H1 (cell line): ENCODE measurements at regions not wholly inside any gene's neighbourhood (a gene's known extent, or its start where the extent isn't known, plus 50 kb on each side); places are given as distances from the start of the nearest gene placed in this dataset.

Source experiments
- CTCF ChIA-PET: fragments of 300-600 bp; sonication (Branson Sonifier 250); formaldehyde crosslinking; loops from one replicate; lab custom pipeline; 2021; ENCODE audit not compliant: partially characterized antibody; lab: Charles Lee
- POLR2A ChIA-PET: fragments of 300-600 bp; sonication (Branson Sonifier 250); formaldehyde crosslinking; loops from one replicate; lab custom pipeline; 2021; ENCODE audit warnings: inconsistent platforms; ENCODE audit not compliant: partially characterized antibody; lab: Charles Lee
- DNase-seq, 2 experiments: peaks; one replicate each; pipeline versions ENCODE4 v3.0.0 to v3.0.0-alpha.2; 2010 to 2022; ENCODE audit warnings: low spot score in 2 of 2, low read depth in 1 of 2, mixed read lengths in 1 of 2
- FAIRE-seq: peaks from 2 replicates; lab custom pipeline; 2011; peaks lifted over from hg19 to GRCh38; lab: Jason Lieb, UNC
- H2AFZ ChIP-seq: 2 replicates; pipeline ENCODE4 v1.8.1; 2012; ENCODE audit warnings: low read length, inconsistent platforms
- H2AK5ac ChIP-seq: 2 replicates; pipeline ENCODE4 v1.6.1; 2013; ENCODE audit warnings: low read depth, low read length
- H2BK120ac ChIP-seq: replicated peaks from 2 replicates; pipeline ENCODE3; 2013; ENCODE audit warnings: low read depth, low read length, inconsistent platforms
- H2BK12ac ChIP-seq: 2 replicates; pipeline ENCODE4 v1.6.1; 2013; ENCODE audit warnings: low read depth, low read length
- H2BK15ac ChIP-seq: 2 replicates; pipeline ENCODE4 v1.6.1; 2013; ENCODE audit warnings: low read length
- H2BK20ac ChIP-seq: 2 replicates; pipeline ENCODE4 v1.6.1; 2013; ENCODE audit warnings: low read length
- H2BK5ac ChIP-seq: 2 replicates; pipeline ENCODE4 v1.6.1; 2013; ENCODE audit warnings: low read depth, low read length
- H3K14ac ChIP-seq: 2 replicates; pipeline ENCODE4 v1.6.1; 2013; ENCODE audit warnings: inconsistent platforms; ENCODE audit not compliant: insufficient read length
- H3K18ac ChIP-seq: 2 replicates; pipeline ENCODE4 v1.6.1; 2013; ENCODE audit warnings: low read length; ENCODE audit errors: extremely low read depth
- H3K23ac ChIP-seq: 2 replicates; pipeline ENCODE4 v1.6.1; 2013; ENCODE audit warnings: inconsistent platforms; ENCODE audit not compliant: insufficient read length
- H3K23me2 ChIP-seq: 2 replicates; pipeline ENCODE4 v1.6.1; 2013; ENCODE audit warnings: low read depth, low read length
- H3K27ac ChIP-seq: 2 replicates; pipeline ENCODE4 v1.6.1; 2011; ENCODE audit warnings: low read depth, low read length, inconsistent platforms
- H3K27me3 ChIP-seq, 4 experiments: replicated peaks in 1 of 4; 1 replicate in 1 of 4; 2 replicates in 3 of 4; pipeline versions ENCODE4 v1.6.1 to v1.8.1; 2011 to 2013; ENCODE audit warnings: low read length in 3 of 4, mild to moderate bottlenecking in 3 of 4, inconsistent platforms in 2 of 4, mixed read lengths in 2 of 4, moderate library complexity in 1 of 4; ENCODE audit not compliant: control insufficient read depth in 3 of 4, insufficient read depth in 3 of 4; ENCODE audit errors: extremely low read depth in 1 of 4
- H3K36me3 ChIP-seq, 4 experiments: 2 replicates each; pipeline versions ENCODE4 v1.6.1 to v1.8.1; 2011 to 2013; ENCODE audit warnings: mild to moderate bottlenecking in 4 of 4, low read length in 3 of 4, moderate library complexity in 2 of 4, control low read depth in 1 of 4, inconsistent platforms in 1 of 4; ENCODE audit not compliant: insufficient read depth in 4 of 4, control insufficient read depth in 2 of 4
- H3K4ac ChIP-seq: replicated peaks from 2 replicates; pipeline ENCODE3; 2013; ENCODE audit warnings: low read length, low read depth, mixed read lengths, inconsistent platforms; ENCODE audit not compliant: insufficient read length
- H3K4me1 ChIP-seq, 4 experiments: replicated peaks in 1 of 4; 1 replicate in 1 of 4; 2 replicates in 3 of 4; pipeline versions ENCODE4 v1.6.1 to v1.8.1; 2011 to 2013; ENCODE audit warnings: low read length in 3 of 4, inconsistent platforms in 2 of 4, mixed read lengths in 1 of 4; ENCODE audit not compliant: insufficient read depth in 4 of 4, control insufficient read depth in 3 of 4
- H3K4me2 ChIP-seq, 2 experiments: 2 replicates each; pipeline versions ENCODE4 v1.6.1 to v1.8.1; 2011 to 2013; ENCODE audit warnings: low read depth in 2 of 2, low read length in 2 of 2, control low read depth in 1 of 2, inconsistent platforms in 1 of 2, mild to moderate bottlenecking in 1 of 2; ENCODE audit not compliant: insufficient read depth in 1 of 2
- H3K4me3 ChIP-seq, 4 experiments: fragments of 200-600, 300-600 bp in 1 of 4; sonication (generic), shearing (Covaris generic), sonication (Bioruptor Twin) in 1 of 4; 2 replicates each; pipeline versions ENCODE4 v1.5.1 to v1.8.1; 2011 to 2016; ENCODE audit warnings: low read length in 4 of 4, low read depth in 3 of 4, control low read depth in 2 of 4, inconsistent platforms in 2 of 4, mild to moderate bottlenecking in 2 of 4, mixed read lengths in 1 of 4, moderate library complexity in 1 of 4; ENCODE audit not compliant: insufficient read depth in 2 of 4; ENCODE audit errors: extremely low read depth in 1 of 4
- H3K56ac ChIP-seq: replicated peaks from 2 replicates; pipeline ENCODE3; 2013; ENCODE audit warnings: low read depth, mild to moderate bottlenecking, mixed read lengths, low read length, inconsistent platforms; ENCODE audit not compliant: insufficient read length
- H3K79me1 ChIP-seq: 2 replicates; pipeline ENCODE4 v1.6.1; 2013; ENCODE audit warnings: low read depth, low read length, control low read depth
- H3K79me2 ChIP-seq, 2 experiments: 2 replicates each; pipeline versions ENCODE4 v1.6.1 to v1.8.1; 2012 to 2013; ENCODE audit warnings: low read length in 2 of 2, mild to moderate bottlenecking in 2 of 2, inconsistent platforms in 1 of 2; ENCODE audit not compliant: insufficient read depth in 2 of 2, control insufficient read depth in 1 of 2
- H3K9ac ChIP-seq, 4 experiments: replicated peaks in 1 of 4; 1 replicate in 1 of 4; 2 replicates in 3 of 4; pipeline versions ENCODE4 v1.6.1 to v1.8.1; 2011 to 2013; ENCODE audit warnings: low read depth in 3 of 4, low read length in 3 of 4, control low read depth in 2 of 4, mild to moderate bottlenecking in 2 of 4, moderate library complexity in 2 of 4, inconsistent platforms in 1 of 4; ENCODE audit errors: extremely low read depth in 1 of 4
- H3K9me3 ChIP-seq, 2 experiments: 2 replicates each; pipeline versions ENCODE4 v1.6.1 to v1.8.1; 2012 to 2013; ENCODE audit warnings: mild to moderate bottlenecking in 2 of 2, moderate library complexity in 2 of 2, control low read depth in 1 of 2, inconsistent platforms in 1 of 2, low read depth in 1 of 2, low read length in 1 of 2, mixed read lengths in 1 of 2; ENCODE audit not compliant: insufficient read depth in 2 of 2
- H4K20me1 ChIP-seq, 2 experiments: replicated peaks in 1 of 2; 2 replicates each; pipeline versions ENCODE3 to v1.8.1; 2011 to 2013; ENCODE audit warnings: inconsistent platforms in 2 of 2, low read length in 2 of 2, mild to moderate bottlenecking in 1 of 2; ENCODE audit not compliant: insufficient read depth in 2 of 2, control insufficient read depth in 1 of 2
- H4K5ac ChIP-seq: 2 replicates; pipeline ENCODE4 v1.6.1; 2013; ENCODE audit warnings: low read length, low read depth, mixed read lengths, inconsistent platforms; ENCODE audit not compliant: insufficient read length
- H4K8ac ChIP-seq: 2 replicates; pipeline ENCODE4 v1.8.0; 2013; ENCODE audit warnings: mild to moderate bottlenecking, moderate library complexity, low read length, inconsistent platforms; ENCODE audit not compliant: insufficient read depth; ENCODE audit errors: extremely low read depth
- H4K91ac ChIP-seq: replicated peaks from 2 replicates; pipeline ENCODE3; 2013; ENCODE audit warnings: low read length, mixed read lengths, inconsistent platforms; ENCODE audit not compliant: insufficient read length
- CEBPB ChIP-seq: IDR thresholded peaks from 2 replicates; pipeline ENCODE4 v1.6.1; 2012; ENCODE audit warnings: low read depth, low read length
- CTBP2 ChIP-seq: IDR thresholded peaks from 2 replicates; pipeline ENCODE4 v1.7.0; 2011; ENCODE audit warnings: borderline replicate concordance, mild to moderate bottlenecking, moderate library complexity, mixed read lengths, low read length; ENCODE audit not compliant: insufficient read depth, insufficient read length
- EZH2 ChIP-seq: fragments of 200-600 bp; sonication (generic); IDR thresholded peaks from 2 replicates; pipeline ENCODE4 v1.7.1; 2012; ENCODE audit warnings: low read depth, mild to moderate bottlenecking, moderate library complexity, low read length, inconsistent platforms; ENCODE audit not compliant: severe bottlenecking
- JUND ChIP-seq: IDR thresholded peaks from 2 replicates; pipeline ENCODE4 v1.6.1; 2011; ENCODE audit warnings: mild to moderate bottlenecking, improper control_type of control experiment, low read length
- KDM1A ChIP-seq: fragments of 200-600, 300-600 bp; sonication (generic); IDR thresholded peaks from 2 replicates; pipeline ENCODE4 v1.7.1; 2016; ENCODE audit warnings: mild to moderate bottlenecking, low read length, borderline replicate concordance
- MAFK ChIP-seq: IDR thresholded peaks from 2 replicates; pipeline ENCODE4 v1.6.1; 2012; ENCODE audit warnings: low read depth, mild to moderate bottlenecking, improper control_type of control experiment, low read length
- PHF8 ChIP-seq: fragments of 200-600 bp; sonication (generic); conservative IDR thresholded peaks from 2 replicates; pipeline ENCODE4 v1.7.1; 2012; ENCODE audit warnings: low read depth, mild to moderate bottlenecking, inconsistent platforms, low read length, moderate library complexity
- POLR2AphosphoS5 ChIP-seq: IDR thresholded peaks from 2 replicates; pipeline ENCODE4 v1.6.1; 2011; ENCODE audit warnings: low read depth, low read length
- POU5F1 ChIP-seq: IDR thresholded peaks from 2 replicates; pipeline ENCODE4 v1.6.1; 2011; ENCODE audit warnings: low read depth, mild to moderate bottlenecking, low read length, moderate library complexity
- RNF2 ChIP-seq: fragments of 200-900, 300-1000 bp; sonication (generic); IDR thresholded peaks from 2 replicates; pipeline ENCODE4 v1.7.1; 2016; ENCODE audit warnings: borderline replicate concordance, low read depth, mild to moderate bottlenecking, antibody characterized with exemption, low read length; ENCODE audit not compliant: poor library complexity, severe bottlenecking; ENCODE audit errors: missing control alignments
- SP1 ChIP-seq: IDR thresholded peaks from 2 replicates; pipeline ENCODE4 v1.6.1; 2011; ENCODE audit warnings: low read depth, low read length
- TAF7 ChIP-seq: optimal IDR thresholded peaks from 2 replicates; pipeline ENCODE3; 2011; ENCODE audit warnings: low read depth, mild to moderate bottlenecking, inconsistent platforms, low read length, moderate library complexity, borderline replicate concordance
- USF2 ChIP-seq: IDR thresholded peaks from 2 replicates; pipeline ENCODE4 v1.6.1; 2011; ENCODE audit warnings: low read length, improper control_type of control experiment
- YY1 ChIP-seq: IDR thresholded peaks from 2 replicates; pipeline ENCODE4 v1.6.1; 2011; ENCODE audit warnings: low read depth, mild to moderate bottlenecking, low read length
- WGBS, 2 experiments: shearing (Covaris generic) in 1 of 2; methylation state at CpG; one replicate each; pipeline versions ENCODE4 v1.1.6 to v1.1.7; 2013 to 2015; ENCODE audit warnings: low lambda C conversion rate in 2 of 2, mixed read lengths in 2 of 2, inconsistent platforms in 1 of 2, low coverage in 1 of 2, missing lambda C conversion rate in 1 of 2; ENCODE audit not compliant: insufficient replicate concordance in 2 of 2, insufficient coverage in 1 of 2, insufficient read length in 1 of 2; ENCODE audit errors: extremely low coverage in 1 of 2, missing lambda C conversion rate in 1 of 2; 5-methylcytosine and 5-hydroxymethylcytosine counted together

DNA sequence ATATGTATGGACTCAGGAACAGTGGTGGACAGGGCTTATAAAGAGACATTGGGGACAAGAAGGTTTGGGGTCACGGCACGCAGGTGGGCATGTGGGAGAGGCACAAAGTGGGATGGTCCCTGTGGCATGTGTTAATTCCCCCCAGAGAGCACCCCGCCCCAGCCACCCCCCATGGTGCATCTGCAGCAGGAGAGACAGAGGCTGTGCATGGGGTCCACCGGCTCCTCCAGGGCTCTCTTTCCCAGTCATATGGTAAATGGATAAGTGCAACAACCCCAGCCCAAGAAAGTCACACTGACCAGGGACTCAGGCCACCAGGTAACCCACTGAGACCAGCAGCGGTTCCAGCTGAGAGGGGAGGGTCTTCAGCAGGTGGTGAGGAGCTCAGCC lies 242.1 kb downstream of the BCL11B start:
- no peak overlapping the region for H4K8ac ChIP-seq
- H3K79me2 ChIP-seq: no peaks in the 10 kb centered on the region
- CTCF ChIA-PET: interaction anchor here (1.0 to 2.0 kb wide), 3 partner anchors 9 to 359 kb away, joined by 3 to 5 read pairs (median 4); no protein-coding TSS in a partner anchor
- H3K27ac ChIP-seq: no peak overlapping the region
- H3K79me1 ChIP-seq: no peaks in the 10 kb centered on the region
- no peak overlapping the region for H4K91ac ChIP-seq
- no peak overlapping the region for H3K23ac ChIP-seq
- no peak overlapping the region for H2BK120ac ChIP-seq
- no peaks in the 10 kb centered on the region for H3K23me2 ChIP-seq
- no peak overlapping the region for H3K18ac ChIP-seq
- no peak for FAIRE-seq
- H2BK5ac ChIP-seq: no peak overlapping the region
- H3K36me3 ChIP-seq: no peaks in the 10 kb centered on the region
- no peak overlapping the region for H2AK5ac ChIP-seq
- H2BK12ac ChIP-seq: no peak overlapping the region
- H3K4me1 ChIP-seq: peaks cover 0 to 2% (median 0%) of the 10 kb centered on the region in 4 experiments; a peak in 1 of 7 replicates
- 0 out of 2 replicates have a peak overlapping the region, but pooled peaks have one; percentile 40 for H2BK15ac ChIP-seq
- no peak overlapping the region for H3K9ac ChIP-seq
- no peak overlapping the region for H3K14ac ChIP-seq
- H3K56ac ChIP-seq: no peak overlapping the region
- H3K27me3 ChIP-seq: no peaks in the 10 kb centered on the region; a peak in 1 of 7 replicates
- H4K5ac ChIP-seq: no peak overlapping the region
- no peaks in the 10 kb centered on the region for H3K9me3 ChIP-seq
- no peak overlapping the region for H2BK20ac ChIP-seq
- POLR2A ChIA-PET: no interaction called here
- no peak overlapping the region for H3K4me2 ChIP-seq
- 83% methylated on average over 4 of the region's 5 CpGs; no CpG with 5 or more reads in 1 of the 2 experiments for WGBS, 2 experiments
- H4K20me1 ChIP-seq: no peaks in the 10 kb centered on the region
- H3K4me3 ChIP-seq: no peak overlapping the region
- H3K4ac ChIP-seq: no peak overlapping the region
- DNase-seq: no peak
- H2AFZ ChIP-seq: no peak overlapping the region
- TF ChIP-seq JUND (no peak), SP1 (no peak), TAF7 (no peak), YY1 (no peak), PHF8 (no peak), CTBP2 (no peak), RNF2 (no peak), POU5F1 (no peak), USF2 (no peak), POLR2AphosphoS5 (no peak), MAFK (no peak), KDM1A (no peak), EZH2 (no peak), CEBPB (no peak)
